ENCODE measurements at regions not wholly inside any gene's neighbourhood (a gene's known extent, or its start where the extent isn't known, plus 50 kb on each side); places are given as distances from the start of the nearest gene placed in this dataset.

GRCh38 chr2:105515581-105516415 lies 116.9 kb upstream of the FHL2 start:
- TF ChIP-seq CTCF (IDR thresholded peaks at IDR 0.05; ENCODE audit: borderline replicate concordance, extremely low read depth, low read length, poor library complexity, severe bottlenecking) (no peak), EZH2 (IDR thresholded peaks at IDR 0.05; ENCODE audit: borderline replicate concordance, low read depth, low read length, severe bottlenecking) (no peak)
